ENCODE measurements at regions not wholly inside any gene's neighbourhood (a gene's known extent, or its start where the extent isn't known, plus 50 kb on each side); places are given as distances from the start of the nearest gene placed in this dataset.

DNA sequence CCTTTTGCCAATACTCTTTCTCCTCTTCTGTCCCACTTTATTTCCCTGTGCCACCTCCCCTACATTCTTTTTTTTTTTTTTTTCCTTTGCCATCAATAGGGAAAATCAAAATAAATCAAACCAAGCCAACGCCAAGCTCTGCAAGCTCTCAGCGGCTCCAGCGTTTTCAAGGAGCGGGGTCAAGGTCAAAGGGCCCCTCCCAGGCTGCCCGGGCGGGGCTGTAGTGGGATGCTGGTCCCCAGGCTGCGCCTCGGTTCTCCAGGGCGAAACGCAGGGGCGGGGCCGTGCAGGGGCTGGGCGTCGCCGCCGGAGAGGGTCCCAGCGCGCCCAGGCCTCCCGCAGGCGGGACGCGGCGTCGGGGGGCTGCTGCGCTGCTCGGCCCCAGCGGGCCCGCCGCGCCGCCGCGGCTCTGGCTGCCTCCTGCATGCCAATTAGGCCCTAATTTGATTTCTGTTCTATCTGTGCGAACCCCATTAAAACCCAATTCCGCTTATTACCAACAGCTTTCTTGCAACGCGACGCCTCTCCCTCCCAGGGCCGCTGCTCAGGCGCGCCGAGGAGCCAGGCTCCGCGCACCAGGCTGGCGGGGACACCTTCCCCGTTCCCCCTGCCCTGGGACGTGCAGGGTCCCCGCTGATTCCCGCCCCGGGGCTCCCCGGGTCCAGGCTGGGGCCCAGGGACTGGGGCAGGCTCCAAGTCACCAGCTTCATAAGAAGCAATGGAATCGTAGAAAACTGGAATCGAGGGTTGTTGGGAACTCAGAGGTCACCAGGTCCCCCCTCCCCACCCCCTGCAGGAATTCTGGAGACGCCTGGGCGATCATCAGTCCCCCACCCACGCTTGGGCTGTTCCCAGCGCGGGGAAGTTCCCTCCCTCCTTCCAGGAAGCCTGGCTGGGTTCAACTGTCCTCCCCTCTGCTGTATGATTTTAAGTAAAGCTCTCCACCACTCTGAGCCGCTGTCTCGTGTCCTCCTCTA is 50.7 kb upstream of the MAP1LC3B2 start:
- DNase-seq (ENCODE audit: low read depth, low spot score) (no peak), FAIRE-seq (no peak)
- H3K9ac ChIP-seq (ENCODE audit: control insufficient read depth, extremely low read depth, insufficient read depth, low read length), result peak overlapping the region; percentile 68
- H3K36me3 ChIP-seq (ENCODE audit: control insufficient read depth in 2 of 2, extremely low read depth in 1 of 2, insufficient read depth in 2 of 2, low read length in 2 of 2), result no peaks in the 10 kb centered on the region
- no peaks in the 10 kb centered on the region for H3K9me3 ChIP-seq (ENCODE audit: control insufficient read depth, low read depth, low read length)
- H2AFZ ChIP-seq (ENCODE audit: control insufficient read depth, low read length), result peak overlapping the region; percentile 89
- H3K27me3 ChIP-seq (ENCODE audit: control insufficient read depth, extremely low read depth, insufficient read depth, low read length), result no peaks in the 10 kb centered on the region
- H3K9me1 ChIP-seq (ENCODE audit: control insufficient read depth, extremely low read depth, insufficient read depth, low read length), result no peaks in the 10 kb centered on the region
- dilution Hi-C loops (cut with MboI; ENCODE audit: extremely low pct_ligation_motif_present, low sequenced_read_pairs), result no loop called here
- H3K27ac ChIP-seq (ENCODE audit: control insufficient read depth, insufficient read depth, low read length), result peak overlapping the region; percentile 20
- H3K4me3 ChIP-seq (ENCODE audit: control insufficient read depth in 2 of 3, extremely low read depth in 1 of 3, insufficient read depth in 2 of 3, low read depth in 1 of 3, low read length in 3 of 3), result peak overlapping the region in 2 of 3 experiments; percentile 18 to 63
- TF ChIP-seq, protein P1, sequence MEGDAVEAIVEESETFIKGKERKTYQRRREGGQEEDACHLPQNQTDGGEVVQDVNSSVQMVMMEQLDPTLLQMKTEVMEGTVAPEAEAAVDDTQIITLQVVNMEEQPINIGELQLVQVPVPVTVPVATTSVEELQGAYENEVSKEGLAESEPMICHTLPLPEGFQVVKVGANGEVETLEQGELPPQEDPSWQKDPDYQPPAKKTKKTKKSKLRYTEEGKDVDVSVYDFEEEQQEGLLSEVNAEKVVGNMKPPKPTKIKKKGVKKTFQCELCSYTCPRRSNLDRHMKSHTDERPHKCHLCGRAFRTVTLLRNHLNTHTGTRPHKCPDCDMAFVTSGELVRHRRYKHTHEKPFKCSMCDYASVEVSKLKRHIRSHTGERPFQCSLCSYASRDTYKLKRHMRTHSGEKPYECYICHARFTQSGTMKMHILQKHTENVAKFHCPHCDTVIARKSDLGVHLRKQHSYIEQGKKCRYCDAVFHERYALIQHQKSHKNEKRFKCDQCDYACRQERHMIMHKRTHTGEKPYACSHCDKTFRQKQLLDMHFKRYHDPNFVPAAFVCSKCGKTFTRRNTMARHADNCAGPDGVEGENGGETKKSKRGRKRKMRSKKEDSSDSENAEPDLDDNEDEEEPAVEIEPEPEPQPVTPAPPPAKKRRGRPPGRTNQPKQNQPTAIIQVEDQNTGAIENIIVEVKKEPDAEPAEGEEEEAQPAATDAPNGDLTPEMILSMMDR (optimal IDR thresholded peaks at IDR 0.05 in 1 of 3, IDR thresholded peaks at IDR 0.05 in 1 of 3, conservative IDR thresholded peaks at IDR 0.05 in 1 of 3; ENCODE audit: extremely low read depth in 1 of 3, insufficient read depth in 2 of 3, low read length in 3 of 3), result no peak
- no peak for TF ChIP-seq EZH2 (IDR thresholded peaks at IDR 0.05; ENCODE audit: low read length)
- peaks cover 30% of the 10 kb centered on the region for H3K4me1 ChIP-seq (ENCODE audit: control insufficient read depth, extremely low read depth, insufficient read depth, low read length)
- H3K4me2 ChIP-seq (ENCODE audit: control insufficient read depth, extremely low read depth, insufficient read depth, low read depth, low read length), result peak overlapping the region; percentile 76
- H4K20me1 ChIP-seq (ENCODE audit: control insufficient read depth, extremely low read depth, insufficient read depth, low read length), result no peaks in the 10 kb centered on the region
- H3K79me2 ChIP-seq (ENCODE audit: control insufficient read depth, insufficient read depth, low read length), result no peaks in the 10 kb centered on the region

Small RNA genes lying in the stretch of these regions (small RNA-seq; reads per million reads assigned to genes)
- gene MIR4472-2 (ENCODE audit: insufficient read length in 3 of 3, low read depth in 3 of 3, low replicate concordance in 1 of 3), result 0 reads per million in 3 experiments
